Right ventricle myocardium superior (tissue), 1 donor: ENCODE measurements at regions not wholly inside any gene's neighbourhood (a gene's known extent, or its start where the extent isn't known, plus 50 kb on each side); places are given as distances from the start of the nearest gene placed in this dataset.
"Not testable (repeated sequence)": the region's sequence is repeated elsewhere in the genome, so short reads cannot be mapped to it uniquely, and the experiment has no call there.

Source experiments
- ATAC-seq: fragments of 200-7000 bp; cut with Tn5 transposase; one replicate; pipeline ENCODE4 v1.9.1; 2020; ENCODE audit warnings: mild to moderate bottlenecking; ENCODE audit not compliant: poor library complexity
- DNase-seq: peaks from one replicate; pipeline ENCODE4 v3.0.0-alpha.2; 2020
- intact Hi-C: fragments of 100-400 bp; cut with DNase I; formaldehyde crosslinking; loops from one replicate; pipeline ENCODE4 v1.11.2; 2022
- donor health status: DM: no; HTN: yes; CAD: no; lungs with severe emphysema.

DNA sequence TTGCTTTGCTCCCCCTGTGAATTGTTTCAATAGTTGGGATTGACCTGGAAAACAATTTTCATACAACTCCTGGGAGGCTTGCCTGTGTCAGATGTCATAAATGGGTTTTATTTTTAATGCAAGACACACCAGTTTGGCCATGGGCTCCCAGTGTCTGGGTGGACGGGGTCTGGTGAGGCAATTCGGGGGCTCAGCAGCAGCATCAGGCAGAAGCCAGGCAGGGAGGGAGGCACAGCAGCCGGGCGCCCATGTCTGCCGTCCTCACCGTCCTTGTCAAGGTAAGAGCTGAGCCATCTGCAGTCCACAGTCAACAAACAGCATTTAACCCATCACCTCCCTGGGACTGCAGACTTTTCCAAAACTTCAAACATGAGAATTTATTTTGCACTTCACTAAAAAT, 150.6 kb downstream of the NPIPB11 start:
- intact Hi-C loops, ATAC-seq, DNase-seq: not testable (repeated sequence)

DNA sequence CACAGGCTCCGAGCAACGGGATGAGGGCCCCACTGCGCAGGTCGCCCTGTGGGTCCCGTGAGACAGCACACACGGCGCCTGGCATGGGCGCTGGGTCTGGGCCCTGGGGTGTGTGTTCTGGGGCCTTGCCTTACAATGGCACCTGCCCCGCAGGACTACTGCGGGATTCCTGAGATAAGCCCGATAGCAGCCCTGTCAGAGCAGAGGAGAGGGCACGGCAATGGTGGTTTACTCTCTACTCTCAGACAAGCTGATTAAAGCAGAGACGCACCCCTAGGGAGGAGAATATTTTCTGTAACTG, 151.1 kb downstream of the NPIPB11 start:
- ATAC-seq, DNase-seq, intact Hi-C loops: not testable (repeated sequence)

DNA sequence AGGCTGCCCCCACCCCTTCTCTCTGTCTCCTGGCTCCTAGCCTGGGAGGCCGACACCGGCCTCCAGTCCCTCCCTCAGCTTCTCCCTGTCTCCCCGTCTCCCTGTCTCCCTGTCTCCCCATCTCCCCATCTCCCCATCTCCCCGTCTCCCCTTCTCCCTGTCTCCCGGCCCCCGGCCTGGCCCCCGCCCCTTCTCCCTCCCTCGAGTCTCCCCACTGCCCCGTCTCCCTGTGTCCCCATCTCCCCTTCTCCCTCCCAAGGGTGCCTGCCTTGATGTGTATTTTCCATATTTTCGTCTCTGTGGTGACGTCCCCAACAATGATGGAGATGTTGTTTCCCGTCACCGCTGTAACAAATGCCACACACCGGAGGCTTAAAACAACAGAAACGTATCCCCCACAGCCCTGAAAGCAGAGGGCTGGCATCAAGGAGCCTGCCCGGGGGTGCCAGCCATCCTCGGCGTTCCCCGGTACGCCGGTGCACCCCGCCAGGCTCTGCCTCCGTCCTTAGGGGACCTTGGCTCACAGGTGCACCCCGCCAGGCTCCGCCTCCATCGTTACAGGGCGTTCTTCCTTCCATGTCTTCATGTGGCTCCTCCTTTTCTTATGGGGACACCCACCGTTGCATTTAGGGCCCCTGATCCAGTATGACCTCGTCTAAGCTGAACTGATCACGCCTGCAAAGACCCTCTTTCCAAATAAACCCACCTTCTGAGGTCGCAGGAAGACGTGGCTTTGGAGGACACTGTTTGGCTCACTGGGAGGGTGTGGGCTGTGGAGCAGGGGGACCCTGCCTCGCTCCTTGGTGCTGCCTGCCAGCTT, 151.6 kb downstream of the NPIPB11 start:
- intact Hi-C loops: no loop called here
- no peak for ATAC-seq
- no peak for DNase-seq

DNA sequence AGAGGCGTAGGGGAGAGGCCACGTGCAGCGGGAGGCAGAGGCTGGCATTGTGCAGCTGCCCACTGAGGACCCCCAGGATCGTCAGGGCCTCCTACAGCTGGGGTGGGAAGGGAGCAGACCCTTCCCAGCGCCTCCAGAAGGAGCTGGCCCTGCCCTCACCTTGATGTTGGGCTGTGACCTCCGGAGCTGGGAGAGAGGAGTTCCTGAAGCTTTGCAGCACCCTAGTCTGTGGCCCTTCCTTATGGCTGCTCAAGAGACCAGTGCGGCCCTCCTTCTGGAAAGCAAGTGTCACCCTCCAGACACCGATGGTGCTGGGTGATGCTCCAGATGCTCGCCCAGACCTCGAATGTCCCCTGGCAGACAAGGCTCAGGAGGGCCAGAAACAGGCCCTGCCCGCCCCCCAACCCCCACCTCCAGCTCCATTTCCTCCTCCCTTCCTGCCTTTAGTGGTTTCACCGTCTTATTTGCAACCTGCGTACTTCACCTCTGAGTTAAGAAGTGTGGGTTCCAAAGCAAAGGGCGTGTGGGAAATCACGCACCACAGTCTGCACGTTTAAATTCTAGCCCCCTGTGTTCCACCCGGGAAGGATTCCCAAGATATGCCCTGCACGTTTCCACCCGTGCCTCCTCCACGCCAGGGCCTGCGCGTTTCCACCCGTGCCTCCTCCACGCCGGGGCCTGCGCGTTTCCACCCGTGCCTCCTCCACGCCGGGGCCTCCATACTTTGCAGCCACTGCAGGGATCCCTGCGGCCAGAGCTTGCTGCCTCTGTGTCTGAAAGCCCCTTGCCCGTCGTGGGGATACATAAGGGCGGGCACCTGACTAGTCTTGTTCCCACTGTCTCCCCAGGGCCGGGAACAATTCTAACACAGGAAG, 152.6 kb downstream of the NPIPB11 start:
- DNase-seq, intact Hi-C loops: not testable (repeated sequence)

DNA sequence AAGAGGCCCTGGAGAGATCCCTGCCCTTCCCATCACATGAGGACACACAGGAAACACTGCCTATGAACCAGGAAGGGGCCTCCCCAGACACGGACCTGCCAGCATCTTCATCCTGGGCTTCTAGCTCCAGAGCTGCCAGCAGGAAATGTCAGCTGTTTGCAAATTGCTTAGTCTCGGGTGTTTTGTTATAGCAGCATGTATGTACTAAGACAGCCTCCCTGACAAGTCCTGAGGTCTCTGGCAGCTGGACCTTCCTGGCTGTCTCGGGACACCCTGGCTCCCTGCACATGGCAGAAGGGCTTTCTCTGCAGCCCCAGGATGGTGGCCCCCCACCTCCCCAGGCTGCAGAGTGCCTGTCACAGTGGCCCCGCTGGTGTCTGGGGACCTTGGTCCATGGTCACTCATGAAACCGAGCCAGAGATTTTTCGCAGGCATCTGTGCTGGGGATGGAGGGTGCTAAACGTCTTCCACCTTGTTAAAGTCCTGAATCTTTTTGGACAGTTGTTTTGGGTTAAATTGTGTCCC, 153.4 kb downstream of the NPIPB11 start:
- ATAC-seq, intact Hi-C loops, DNase-seq: not testable (repeated sequence)

More for the DNA sequence above, 152.6 kb downstream of the NPIPB11 start:
- not testable (repeated sequence) for ATAC-seq

DNA sequence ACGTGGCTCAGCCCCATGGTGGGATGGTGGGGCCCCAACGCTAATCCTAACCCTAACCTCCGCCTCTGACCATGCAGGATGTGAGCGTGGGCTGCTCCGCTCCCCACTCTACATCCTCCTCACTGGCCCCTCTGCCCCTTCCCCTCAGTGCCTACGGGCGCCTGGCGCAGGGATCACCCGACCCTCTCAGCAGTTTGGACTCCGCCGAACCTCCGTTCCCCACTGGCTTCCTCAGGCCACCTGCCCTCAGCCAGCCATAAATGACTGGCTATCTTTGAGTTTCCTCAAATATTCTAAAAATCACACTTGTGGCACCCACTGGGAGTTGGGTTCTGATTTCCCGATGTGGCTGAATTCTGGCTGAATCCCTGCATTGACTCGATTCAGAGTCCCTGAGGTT, 154.2 kb downstream of the NPIPB11 start:
- DNase-seq, intact Hi-C loops, ATAC-seq: not testable (repeated sequence)

DNA sequence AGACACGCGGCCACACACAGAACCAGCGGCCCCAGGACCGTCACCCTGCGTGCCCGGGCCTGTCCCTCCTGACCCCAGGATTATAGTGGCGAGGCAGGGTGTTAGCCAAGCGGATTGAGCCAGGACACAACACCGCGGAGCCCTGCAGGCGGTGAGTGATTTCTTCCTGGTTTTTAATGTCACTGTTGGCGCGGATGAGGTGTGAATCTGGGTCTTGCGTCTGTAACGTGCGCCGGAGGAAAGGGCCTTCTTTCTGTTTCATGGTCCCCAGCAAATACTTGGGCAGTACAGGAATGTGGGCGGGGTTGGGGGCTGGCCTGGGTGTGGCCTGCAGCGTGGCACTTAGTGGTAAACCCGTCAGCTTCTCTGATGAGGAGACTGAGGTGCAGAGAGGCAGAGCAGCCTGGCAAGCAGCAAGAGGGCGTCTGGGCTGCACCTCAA, 154.9 kb downstream of the NPIPB11 start:
- peak; percentile 51 for DNase-seq
- ATAC-seq, intact Hi-C loops: not testable (repeated sequence)

DNA sequence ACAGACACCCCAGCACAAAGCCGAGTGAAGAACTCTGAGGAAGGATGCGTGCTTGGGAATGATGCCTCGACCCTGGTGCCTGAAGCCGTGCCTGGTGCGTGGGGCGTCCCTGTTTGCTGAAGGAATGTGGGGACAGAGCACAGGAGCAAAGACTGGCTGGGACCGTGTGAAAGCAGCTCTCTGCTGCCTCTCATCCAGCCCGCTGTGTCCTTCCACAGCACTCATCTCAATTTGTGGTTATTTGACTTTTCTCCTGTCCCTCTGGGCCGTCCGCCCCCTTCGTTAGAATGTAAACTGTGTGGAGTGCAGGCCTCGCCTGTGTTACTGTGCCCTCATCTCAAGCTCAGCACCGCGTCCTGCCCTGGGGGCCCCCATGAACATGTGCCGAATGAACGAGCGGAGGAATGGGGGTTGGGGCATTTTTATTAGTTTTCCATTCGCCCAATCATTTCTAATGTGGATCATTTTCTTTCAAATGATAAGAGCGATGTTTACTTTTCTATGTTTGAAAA, 155.5 kb downstream of the NPIPB11 start:
- intact Hi-C loops, DNase-seq, ATAC-seq: not testable (repeated sequence)

DNA sequence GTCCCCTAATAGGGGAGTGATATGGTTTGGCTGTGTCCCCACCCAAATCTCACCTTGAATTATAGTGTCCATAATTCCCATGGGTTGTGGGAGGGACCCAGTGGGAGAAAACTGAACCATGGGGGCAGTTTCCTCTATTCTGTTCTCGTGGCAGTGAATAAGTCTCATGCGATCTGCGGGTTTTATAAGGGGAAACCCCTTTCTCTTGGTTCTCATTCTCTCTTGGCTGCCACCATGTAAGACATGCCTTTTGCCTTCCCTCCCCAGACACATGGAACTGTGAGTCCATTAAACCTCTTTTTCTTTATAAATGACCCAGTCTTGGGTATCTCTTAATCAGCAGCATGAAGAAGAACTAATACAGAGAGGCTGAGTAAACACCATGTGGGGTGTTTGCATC, 156.0 kb downstream of the NPIPB11 start:
- intact Hi-C loops, DNase-seq, ATAC-seq: not testable (repeated sequence)

DNA sequence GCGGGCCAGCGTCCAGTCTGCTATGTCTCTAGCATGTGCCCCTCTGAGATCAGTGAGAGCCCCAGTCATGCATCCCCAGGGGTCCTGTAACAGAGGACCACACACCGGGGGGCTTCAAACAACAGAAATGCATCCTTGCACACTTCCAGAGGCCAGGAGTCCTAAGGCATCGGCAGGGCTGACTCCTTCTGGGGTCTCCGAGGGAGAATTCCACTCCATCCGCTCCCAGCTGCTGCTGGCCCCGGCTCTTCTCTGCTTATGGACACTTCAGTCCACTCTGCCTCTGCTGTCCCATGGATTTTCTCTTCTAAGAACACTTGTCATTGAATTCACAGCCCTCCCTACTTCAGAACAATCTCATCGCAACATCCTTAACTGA, 157.6 kb downstream of the NPIPB11 start:
- ATAC-seq, intact Hi-C loops, DNase-seq: not testable (repeated sequence)

DNA sequence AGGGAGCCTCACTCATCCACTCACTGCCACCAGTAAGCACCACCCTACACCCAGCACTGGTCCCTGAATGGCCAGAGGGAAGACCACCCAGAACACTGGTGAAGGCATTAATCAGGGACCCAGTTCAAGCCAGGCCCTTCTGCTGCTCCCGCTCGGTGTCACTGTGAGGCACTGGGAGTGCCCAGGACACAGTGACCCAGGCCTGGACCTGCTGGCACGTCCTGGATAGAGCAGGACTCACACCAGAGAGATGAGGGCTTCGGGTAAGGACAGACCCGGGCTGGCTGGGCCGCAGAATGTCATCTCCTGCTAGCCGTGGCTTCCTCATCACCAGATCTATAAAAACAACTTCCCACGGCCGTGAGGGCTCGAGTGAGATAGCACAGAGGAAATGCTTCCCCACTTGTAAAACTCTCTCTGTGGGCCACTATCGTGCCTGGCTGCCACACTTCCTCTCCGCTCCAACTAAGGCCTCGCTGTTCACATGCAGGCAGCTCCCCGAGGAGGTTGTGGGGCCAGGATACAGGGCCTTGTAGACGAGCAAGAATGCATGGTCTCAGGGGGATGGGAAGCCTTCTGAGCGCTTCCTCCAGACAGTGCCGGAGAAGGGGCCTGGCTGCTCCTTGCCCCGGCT, 158.1 kb downstream of the NPIPB11 start:
- intact Hi-C loops: not testable (repeated sequence)
- ATAC-seq (peak; percentile 79), DNase-seq (peak; percentile 66)

DNA sequence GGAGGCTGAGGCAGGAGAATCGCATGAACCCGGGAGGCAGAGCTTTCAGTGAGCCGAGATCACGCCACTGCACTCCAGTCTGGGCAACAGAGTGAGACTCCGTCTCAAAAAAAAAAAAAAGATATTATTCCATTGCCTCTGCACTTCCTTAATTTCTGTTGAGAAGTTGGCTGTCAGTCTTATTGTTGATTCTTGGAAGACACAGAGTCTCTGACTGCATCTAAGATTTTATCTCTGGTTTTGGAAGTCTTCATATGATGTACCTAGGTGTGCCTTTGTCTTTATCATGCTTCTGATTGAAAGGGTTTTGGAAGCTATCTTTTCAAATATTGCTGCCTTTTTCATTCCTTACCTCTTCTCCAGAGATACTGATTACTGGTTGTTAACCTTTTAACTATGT, 160.4 kb downstream of the NPIPB11 start:
- DNase-seq, ATAC-seq, intact Hi-C loops: not testable (repeated sequence)

DNA sequence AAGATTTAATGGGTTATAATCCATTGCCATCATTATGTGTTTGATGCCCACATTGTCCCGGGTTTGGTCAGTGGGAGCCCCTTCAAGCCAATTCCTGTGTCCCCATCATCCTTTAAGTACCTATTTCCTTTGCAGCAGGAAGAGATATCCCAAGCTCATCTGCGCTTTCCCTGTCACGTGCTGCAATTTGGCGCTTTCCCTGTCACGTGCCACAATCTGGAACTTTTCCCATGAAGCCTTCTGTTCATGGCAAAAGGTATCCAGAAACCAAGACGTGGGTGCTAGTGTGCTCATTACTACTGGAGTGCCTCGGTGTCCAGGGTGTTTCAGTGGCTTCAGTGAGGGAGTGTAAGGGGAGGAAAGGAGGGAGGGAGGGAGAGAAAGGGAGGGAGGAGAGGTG, 168.5 kb downstream of the NPIPB11 start:
- intact Hi-C loops: no loop called here
- DNase-seq (no peak), ATAC-seq (no peak)

DNA sequence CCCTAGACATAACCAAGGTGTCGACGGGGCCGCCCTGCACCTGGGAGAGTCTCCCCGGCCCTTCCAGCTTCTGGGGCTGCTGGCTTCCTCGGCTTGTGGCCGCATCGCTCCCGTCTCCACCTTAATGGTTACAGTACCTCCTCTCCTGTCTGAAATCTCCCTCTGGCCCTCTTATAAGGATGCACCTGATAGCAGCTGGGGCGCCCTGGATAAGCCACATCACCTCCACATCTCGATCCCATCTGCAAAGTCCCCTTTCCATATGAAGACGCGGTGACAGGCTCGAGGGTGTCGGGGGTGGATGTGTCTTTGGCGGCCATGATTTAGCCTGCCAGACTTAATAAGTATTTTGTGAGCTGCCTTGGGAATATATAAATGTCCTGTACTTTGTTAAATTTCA, 169.0 kb downstream of the NPIPB11 start:
- ATAC-seq, intact Hi-C loops, DNase-seq: not testable (repeated sequence)

DNA sequence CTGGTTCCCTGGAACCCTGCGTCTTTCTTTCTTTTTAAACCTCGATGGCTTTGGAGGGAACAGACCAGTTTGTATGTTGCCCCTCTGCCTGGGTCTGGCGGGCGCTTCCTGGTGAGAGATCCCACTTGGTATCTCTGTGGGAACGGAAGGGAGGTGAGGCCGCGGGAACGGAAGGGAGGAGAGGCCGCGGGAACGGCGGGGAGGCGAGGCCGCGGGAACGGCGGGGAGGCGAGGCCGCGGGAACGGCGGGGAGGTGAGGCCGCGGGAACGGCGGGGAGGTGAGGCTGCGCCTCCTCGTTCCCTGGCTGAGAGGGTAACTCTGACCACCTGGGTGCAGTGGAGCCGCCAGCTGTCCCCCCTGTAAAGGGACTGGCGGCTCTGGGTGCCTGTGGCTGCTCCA, 169.5 kb downstream of the NPIPB11 start:
- ATAC-seq, DNase-seq, intact Hi-C loops: not testable (repeated sequence)

DNA sequence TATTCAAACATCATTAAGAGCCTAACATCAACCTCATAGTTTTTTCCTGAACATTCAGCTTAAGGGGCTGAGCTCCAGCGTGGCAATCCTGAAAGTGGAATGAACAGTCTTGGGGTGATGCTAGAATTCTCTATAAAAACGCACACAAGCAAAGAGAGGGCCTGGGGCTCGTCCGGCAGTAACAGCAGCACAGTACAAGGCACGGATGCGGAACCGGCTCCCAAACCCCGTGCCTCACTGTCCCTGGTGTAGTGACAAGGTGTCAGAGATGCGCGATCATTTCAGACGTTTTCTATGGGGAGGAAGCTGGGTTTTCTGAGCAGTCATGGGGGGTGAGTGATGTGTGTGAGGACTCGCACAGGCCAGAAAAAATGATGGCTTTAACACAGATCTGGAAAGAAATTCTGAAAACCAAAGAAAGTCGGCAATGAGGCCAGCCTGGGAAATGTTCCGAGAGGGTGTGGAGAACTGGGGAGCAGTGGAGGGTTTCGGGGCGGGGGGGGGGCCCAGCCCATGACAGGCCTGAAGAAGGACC, 170.6 kb downstream of the NPIPB11 start:
- intact Hi-C loops, ATAC-seq, DNase-seq: not testable (repeated sequence)

DNA sequence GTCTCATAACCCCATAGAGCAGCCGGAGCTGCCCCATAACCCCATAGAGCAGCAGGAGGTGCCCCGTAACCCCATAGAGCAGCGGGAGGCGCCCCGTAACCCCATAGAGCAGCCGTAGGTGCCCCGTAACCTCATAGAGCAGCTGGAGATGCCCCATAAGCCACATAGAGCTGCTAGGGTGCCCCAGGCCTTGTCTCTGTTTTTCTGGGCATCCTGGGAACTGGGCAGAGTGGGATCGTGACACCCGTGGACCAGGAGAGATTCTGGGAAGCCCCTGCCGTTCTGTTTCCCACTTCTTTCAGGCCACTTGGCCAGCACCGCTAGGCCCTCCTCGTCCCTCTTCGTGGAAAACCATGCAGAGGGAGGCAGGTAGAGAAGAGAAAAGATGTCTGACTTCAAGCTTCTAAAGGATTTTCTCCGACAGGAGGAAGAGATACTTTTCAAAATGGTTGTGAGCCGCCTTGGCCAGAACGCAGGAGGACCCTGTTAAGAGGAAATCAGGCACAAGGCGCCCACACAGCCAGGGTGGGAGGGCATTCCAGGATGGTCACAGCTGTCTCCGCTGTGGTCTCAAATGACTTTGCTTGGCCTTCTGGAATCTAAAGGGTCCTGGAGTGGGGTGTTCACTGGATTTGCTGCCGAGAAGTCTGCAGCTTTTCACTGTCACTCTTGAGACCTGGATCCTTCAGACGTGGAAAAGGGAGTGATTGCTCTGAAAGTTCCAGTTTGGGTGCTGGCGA, 171.8 kb downstream of the NPIPB11 start:
- DNase-seq, ATAC-seq, intact Hi-C loops: not testable (repeated sequence)
